ENCODE measurements at regions not wholly inside any gene's neighbourhood (a gene's known extent, or its start where the extent isn't known, plus 50 kb on each side); places are given as distances from the start of the nearest gene placed in this dataset.
"Not testable (repeated sequence)": the region's sequence is repeated elsewhere in the genome, so short reads cannot be mapped to it uniquely, and the experiment has no call there.

DNA sequence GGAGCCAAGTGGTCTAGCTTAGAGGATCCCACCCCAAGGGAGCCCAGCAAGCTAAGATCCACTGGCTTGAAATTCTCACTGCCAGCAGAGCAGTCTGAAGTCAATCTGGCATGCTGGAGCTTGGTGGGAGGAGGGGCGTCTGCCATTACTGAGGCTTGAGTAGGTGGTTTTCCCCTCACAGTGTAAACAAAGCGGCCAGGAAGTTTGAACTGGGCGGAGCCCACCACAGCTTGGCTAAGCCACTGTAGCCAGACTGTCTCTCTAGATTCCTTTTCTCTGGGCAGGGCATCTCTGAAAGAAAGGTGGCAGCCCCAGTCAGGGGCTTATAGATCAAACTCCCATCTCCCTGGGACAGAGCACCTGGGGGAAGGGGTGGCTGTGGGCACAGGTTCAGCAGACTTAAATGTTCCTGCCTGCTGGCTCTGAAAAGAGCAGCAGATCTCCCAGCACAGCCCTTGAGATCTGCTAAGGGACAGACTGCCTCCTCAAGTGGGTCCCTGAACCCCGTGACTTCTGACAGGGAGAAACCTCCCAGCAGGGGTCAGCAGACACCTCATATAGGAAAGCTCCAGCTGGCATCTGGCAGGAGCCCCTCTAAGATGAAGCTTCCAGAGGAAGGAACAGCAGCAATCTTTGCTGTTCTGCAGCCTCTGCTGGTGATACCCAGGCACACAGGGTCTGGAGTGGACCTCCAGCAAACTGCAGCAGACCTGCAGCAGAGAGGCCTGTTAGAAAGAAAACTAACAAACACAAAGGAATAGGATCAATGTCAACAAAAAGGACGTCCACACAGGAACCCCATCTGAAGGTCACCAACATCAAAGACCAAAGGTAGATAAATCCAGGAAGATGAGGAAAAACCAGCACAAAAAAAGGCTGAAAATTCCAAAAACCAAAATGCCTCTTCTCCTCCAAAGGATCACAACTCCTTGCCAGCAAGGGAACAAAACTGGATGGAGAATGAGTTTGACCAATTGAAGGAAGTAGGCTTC, 215.6 kb upstream of the TET2 start:
- peak; percentile 42 for ATAC-seq
- not testable (repeated sequence) for H3F3A ChIP-seq (replicated peaks; ENCODE audit: low read depth)

DNA sequence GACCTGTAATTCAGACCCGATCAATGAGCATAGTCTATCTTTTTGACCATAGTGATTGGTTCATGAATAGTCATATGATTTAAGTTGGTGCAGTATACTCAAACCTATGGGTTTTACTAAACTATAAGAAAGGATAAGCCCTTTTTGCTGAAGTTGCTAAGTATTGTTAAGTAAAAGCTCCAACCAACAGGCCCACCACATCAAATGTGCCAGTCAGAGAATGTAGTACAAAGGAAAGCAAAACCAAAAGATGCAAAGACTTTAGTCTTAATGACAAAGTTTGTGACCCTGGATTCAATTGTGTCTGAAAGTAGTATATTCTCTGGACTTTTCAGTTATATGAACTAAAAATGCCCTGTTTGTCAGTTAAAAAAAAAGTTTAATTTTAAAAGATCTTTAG, 208.1 kb upstream of the TET2 start:
- Mint-ChIP-seq H3K27me3 (ENCODE audit: insufficient read depth, low read depth, poor library complexity) (peaks cover 9% of the 10 kb centered on the region), H3K27ac (no peak overlapping the region), H3K4me1 (no peaks in the 10 kb centered on the region), H3K4me3 (no peak overlapping the region), H3K9me3 (peaks cover 8% of the 10 kb centered on the region; the same call in 1 of the 3 replicates), H3K36me3 (ENCODE audit: low read depth) (no peaks in the 10 kb centered on the region; the same call in 2 of the 3 replicates)
- H3F3A ChIP-seq (replicated peaks; ENCODE audit: low read depth) = no peaks in the 10 kb centered on the region
- H3K27ac ChIP-seq (ENCODE audit: low read depth) = no peak overlapping the region
- no peak for DNase-seq (ENCODE audit: low spot score)
- H3K79me2 ChIP-seq (replicated peaks; ENCODE audit: insufficient read depth) = no peaks in the 10 kb centered on the region
- H3K4me2 ChIP-seq = no peak overlapping the region
- no peak for ATAC-seq
- no peaks in the 10 kb centered on the region for H3K4me1 ChIP-seq (ENCODE audit: insufficient read depth)
- no peaks in the 10 kb centered on the region for H3K9me2 ChIP-seq (ENCODE audit: insufficient read depth)
- no peak overlapping the region for H2AFZ ChIP-seq
- H3K4me3 ChIP-seq = no peak overlapping the region
- no peaks in the 10 kb centered on the region for H4K20me1 ChIP-seq (replicated peaks; ENCODE audit: insufficient read depth)
- no peaks in the 10 kb centered on the region for H3K36me3 ChIP-seq (ENCODE audit: insufficient read depth)
- no peaks in the 10 kb centered on the region for H3K27me3 ChIP-seq (ENCODE audit: insufficient read depth)
- TF ChIP-seq NANOG (IDR thresholded peaks at IDR 0.05; ENCODE audit: borderline replicate concordance) (no peak), POLR2AphosphoS5 (IDR thresholded peaks at IDR 0.05; ENCODE audit: low read depth) (no peak), ZNF114 (CRISPR knock-in tag; IDR thresholded peaks at IDR 0.05) (no peak), ZNF331 (CRISPR knock-in tag; IDR thresholded peaks at IDR 0.05; ENCODE audit: low read depth) (no peak), EZH2 (IDR thresholded peaks at IDR 0.05; ENCODE audit: low read depth, unreplicated experiment) (no peak), JUNB (IDR thresholded peaks at IDR 0.05; ENCODE audit: unreplicated experiment) (no peak)
- TF ChIP-seq, protein P1, sequence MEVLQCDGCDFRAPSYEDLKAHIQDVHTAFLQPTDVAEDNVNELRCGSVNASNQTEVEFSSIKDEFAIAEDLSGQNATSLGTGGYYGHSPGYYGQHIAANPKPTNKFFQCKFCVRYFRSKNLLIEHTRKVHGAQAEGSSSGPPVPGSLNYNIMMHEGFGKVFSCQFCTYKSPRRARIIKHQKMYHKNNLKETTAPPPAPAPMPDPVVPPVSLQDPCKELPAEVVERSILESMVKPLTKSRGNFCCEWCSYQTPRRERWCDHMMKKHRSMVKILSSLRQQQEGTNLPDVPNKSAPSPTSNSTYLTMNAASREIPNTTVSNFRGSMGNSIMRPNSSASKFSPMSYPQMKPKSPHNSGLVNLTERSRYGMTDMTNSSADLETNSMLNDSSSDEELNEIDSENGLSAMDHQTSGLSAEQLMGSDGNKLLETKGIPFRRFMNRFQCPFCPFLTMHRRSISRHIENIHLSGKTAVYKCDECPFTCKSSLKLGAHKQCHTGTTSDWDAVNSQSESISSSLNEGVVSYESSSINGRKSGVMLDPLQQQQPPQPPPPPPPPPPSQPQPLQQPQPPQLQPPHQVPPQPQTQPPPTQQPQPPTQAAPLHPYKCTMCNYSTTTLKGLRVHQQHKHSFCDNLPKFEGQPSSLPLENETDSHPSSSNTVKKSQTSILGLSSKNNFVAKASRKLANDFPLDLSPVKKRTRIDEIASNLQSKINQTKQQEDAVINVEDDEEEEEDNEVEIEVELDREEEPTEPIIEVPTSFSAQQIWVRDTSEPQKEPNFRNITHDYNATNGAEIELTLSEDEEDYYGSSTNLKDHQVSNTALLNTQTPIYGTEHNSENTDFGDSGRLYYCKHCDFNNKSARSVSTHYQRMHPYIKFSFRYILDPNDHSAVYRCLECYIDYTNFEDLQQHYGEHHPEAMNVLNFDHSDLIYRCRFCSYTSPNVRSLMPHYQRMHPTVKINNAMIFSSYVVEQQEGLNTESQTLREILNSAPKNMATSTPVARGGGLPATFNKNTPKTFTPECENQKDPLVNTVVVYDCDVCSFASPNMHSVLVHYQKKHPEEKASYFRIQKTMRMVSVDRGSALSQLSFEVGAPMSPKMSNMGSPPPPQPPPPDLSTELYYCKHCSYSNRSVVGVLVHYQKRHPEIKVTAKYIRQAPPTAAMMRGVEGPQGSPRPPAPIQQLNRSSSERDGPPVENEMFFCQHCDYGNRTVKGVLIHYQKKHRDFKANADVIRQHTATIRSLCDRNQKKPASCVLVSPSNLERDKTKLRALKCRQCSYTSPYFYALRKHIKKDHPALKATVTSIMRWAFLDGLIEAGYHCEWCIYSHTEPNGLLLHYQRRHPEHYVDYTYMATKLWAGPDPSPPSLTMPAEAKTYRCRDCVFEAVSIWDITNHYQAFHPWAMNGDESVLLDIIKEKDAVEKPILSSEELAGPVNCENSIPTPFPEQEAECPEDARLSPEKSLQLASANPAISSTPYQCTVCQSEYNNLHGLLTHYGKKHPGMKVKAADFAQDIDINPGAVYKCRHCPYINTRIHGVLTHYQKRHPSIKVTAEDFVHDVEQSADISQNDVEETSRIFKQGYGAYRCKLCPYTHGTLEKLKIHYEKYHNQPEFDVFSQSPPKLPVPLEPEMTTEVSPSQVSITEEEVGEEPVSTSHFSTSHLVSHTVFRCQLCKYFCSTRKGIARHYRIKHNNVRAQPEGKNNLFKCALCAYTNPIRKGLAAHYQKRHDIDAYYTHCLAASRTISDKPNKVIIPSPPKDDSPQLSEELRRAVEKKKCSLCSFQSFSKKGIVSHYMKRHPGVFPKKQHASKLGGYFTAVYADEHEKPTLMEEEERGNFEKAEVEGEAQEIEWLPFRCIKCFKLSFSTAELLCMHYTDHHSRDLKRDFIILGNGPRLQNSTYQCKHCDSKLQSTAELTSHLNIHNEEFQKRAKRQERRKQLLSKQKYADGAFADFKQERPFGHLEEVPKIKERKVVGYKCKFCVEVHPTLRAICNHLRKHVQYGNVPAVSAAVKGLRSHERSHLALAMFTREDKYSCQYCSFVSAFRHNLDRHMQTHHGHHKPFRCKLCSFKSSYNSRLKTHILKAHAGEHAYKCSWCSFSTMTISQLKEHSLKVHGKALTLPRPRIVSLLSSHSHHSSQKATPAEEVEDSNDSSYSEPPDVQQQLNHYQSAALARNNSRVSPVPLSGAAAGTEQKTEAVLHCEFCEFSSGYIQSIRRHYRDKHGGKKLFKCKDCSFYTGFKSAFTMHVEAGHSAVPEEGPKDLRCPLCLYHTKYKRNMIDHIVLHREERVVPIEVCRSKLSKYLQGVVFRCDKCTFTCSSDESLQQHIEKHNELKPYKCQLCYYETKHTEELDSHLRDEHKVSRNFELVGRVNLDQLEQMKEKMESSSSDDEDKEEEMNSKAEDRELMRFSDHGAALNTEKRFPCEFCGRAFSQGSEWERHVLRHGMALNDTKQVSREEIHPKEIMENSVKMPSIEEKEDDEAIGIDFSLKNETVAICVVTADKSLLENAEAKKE (CRISPR knock-in tag; IDR thresholded peaks at IDR 0.05) = no peak
- TF ChIP-seq, protein P2, sequence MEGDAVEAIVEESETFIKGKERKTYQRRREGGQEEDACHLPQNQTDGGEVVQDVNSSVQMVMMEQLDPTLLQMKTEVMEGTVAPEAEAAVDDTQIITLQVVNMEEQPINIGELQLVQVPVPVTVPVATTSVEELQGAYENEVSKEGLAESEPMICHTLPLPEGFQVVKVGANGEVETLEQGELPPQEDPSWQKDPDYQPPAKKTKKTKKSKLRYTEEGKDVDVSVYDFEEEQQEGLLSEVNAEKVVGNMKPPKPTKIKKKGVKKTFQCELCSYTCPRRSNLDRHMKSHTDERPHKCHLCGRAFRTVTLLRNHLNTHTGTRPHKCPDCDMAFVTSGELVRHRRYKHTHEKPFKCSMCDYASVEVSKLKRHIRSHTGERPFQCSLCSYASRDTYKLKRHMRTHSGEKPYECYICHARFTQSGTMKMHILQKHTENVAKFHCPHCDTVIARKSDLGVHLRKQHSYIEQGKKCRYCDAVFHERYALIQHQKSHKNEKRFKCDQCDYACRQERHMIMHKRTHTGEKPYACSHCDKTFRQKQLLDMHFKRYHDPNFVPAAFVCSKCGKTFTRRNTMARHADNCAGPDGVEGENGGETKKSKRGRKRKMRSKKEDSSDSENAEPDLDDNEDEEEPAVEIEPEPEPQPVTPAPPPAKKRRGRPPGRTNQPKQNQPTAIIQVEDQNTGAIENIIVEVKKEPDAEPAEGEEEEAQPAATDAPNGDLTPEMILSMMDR (conservative IDR thresholded peaks at IDR 0.05; ENCODE audit: low read depth in 2 of 2) = no peak

More for the DNA sequence above, 215.6 kb upstream of the TET2 start:
- TF ChIP-seq, protein P2 (conservative IDR thresholded peaks at IDR 0.05; ENCODE audit: low read depth in 2 of 2) = peak; percentile 21 to 47; a peak in 3 of 4 replicates
- DNase-seq (ENCODE audit: low spot score) = peak; percentile 66
- not testable (repeated sequence) for H3K4me1 ChIP-seq (ENCODE audit: insufficient read depth); H3K36me3 ChIP-seq (ENCODE audit: insufficient read depth); H4K20me1 ChIP-seq (replicated peaks; ENCODE audit: insufficient read depth); H3K36me3 Mint-ChIP-seq (ENCODE audit: low read depth); H3K4me3 ChIP-seq; H3K27ac Mint-ChIP-seq; H3K4me3 Mint-ChIP-seq; H3K79me2 ChIP-seq (replicated peaks; ENCODE audit: insufficient read depth); H3K9me2 ChIP-seq (ENCODE audit: insufficient read depth); H3K27ac ChIP-seq (ENCODE audit: low read depth)
- Histone ChIP-seq H2AFZ (peak overlapping the region; percentile 52; the same call in 1 of the 2 replicates), H3K27me3 (ENCODE audit: insufficient read depth) (peaks cover 17% of the 10 kb centered on the region), H3K4me2 (peak overlapping the region; percentile 65)
- H3K4me1 Mint-ChIP-seq = peaks cover 14% of the 10 kb centered on the region; the same call in 2 of the 3 replicates
- H3K9me3 Mint-ChIP-seq = peaks cover 14% of the 10 kb centered on the region; the same call in 2 of the 3 replicates
- peaks cover 20% of the 10 kb centered on the region for H3K27me3 Mint-ChIP-seq (ENCODE audit: insufficient read depth, low read depth, poor library complexity)
